PC-9 (cell line): ENCODE measurements at regions not wholly inside any gene's neighbourhood (a gene's known extent, or its start where the extent isn't known, plus 50 kb on each side); places are given as distances from the start of the nearest gene placed in this dataset.

Experiments used
- BruUV-seq: library from RNA; stranded (reverse); fragments of 400-500 nt; replicated peaks from 2 replicates; lab custom pipeline; 2021; lab: Mats Ljungman, UMichigan
- CTCF ChIA-PET: fragments of 300-600 bp; sonication (Branson Sonifier 250); formaldehyde crosslinking; loops from one replicate; lab custom pipeline; 2022; ENCODE audit warnings: antibody characterized with exemption; lab: Charles Lee
- POLR2A ChIA-PET: fragments of 300-600 bp; sonication (Branson Sonifier 250); formaldehyde crosslinking; loops from one replicate; lab custom pipeline; 2022; ENCODE audit warnings: antibody characterized with exemption; ENCODE audit not compliant: unreplicated experiment; lab: Charles Lee
- DNase-seq, 2 experiments: peaks; one replicate each; pipeline versions ENCODE4 v3.0.0 to v3.0.0-alpha.2; 2015 to 2022; ENCODE audit warnings: mixed read lengths in 1 of 2
- H2AFZ ChIP-seq: fragments of 200-600 bp; sonication (generic); 2 replicates; pipeline ENCODE4 v1.8.1; 2017; ENCODE audit warnings: antibody characterized with exemption
- H3F3A ChIP-seq: fragments of 200-600 bp; sonication (generic); 2 replicates; pipeline ENCODE4 v1.8.1; 2017; ENCODE audit warnings: antibody characterized with exemption, mild to moderate bottlenecking, low read depth; ENCODE audit not compliant: insufficient read depth
- H3K27ac ChIP-seq: fragments of 200-600 bp; sonication (generic); 2 replicates; pipeline ENCODE4 v1.6.1; 2016; ENCODE audit warnings: mixed run types
- H3K27me3 ChIP-seq: fragments of 200-600 bp; sonication (generic); 2 replicates; pipeline ENCODE4 v1.6.1; 2016; ENCODE audit warnings: low read depth, mixed run types; ENCODE audit not compliant: insufficient read depth
- H3K36me3 ChIP-seq: fragments of 200-600 bp; sonication (generic); 2 replicates; pipeline ENCODE4 v1.6.1; 2016; ENCODE audit warnings: low read depth, mixed run types
- H3K4me1 ChIP-seq: fragments of 200-600 bp; sonication (generic); replicated peaks from 2 replicates; pipeline ENCODE4 v1.6.1; 2016; ENCODE audit warnings: mixed run types; ENCODE audit not compliant: insufficient read depth
- H3K4me2 ChIP-seq: fragments of 200-600 bp; sonication (generic); 2 replicates; pipeline ENCODE4 v1.6.1; 2017; ENCODE audit warnings: mixed run types
- H3K4me3 ChIP-seq: fragments of 200-600 bp; sonication (generic); 2 replicates; pipeline ENCODE4 v1.6.1; 2016; ENCODE audit warnings: mixed run types
- H3K79me2 ChIP-seq: fragments of 200-600 bp; sonication (generic); 2 replicates; pipeline ENCODE4 v1.6.1; 2017; ENCODE audit warnings: low read depth, mixed run types
- H3K9me2 ChIP-seq: fragments of 200-600 bp; sonication (generic); 2 replicates; pipeline ENCODE4 v1.8.1; 2017; ENCODE audit warnings: mild to moderate bottlenecking; ENCODE audit not compliant: insufficient read depth
- H3K9me3 ChIP-seq: fragments of 200-600 bp; sonication (generic); 2 replicates; pipeline ENCODE4 v1.8.1; 2016; ENCODE audit warnings: low read depth; ENCODE audit not compliant: insufficient read depth
- H4K20me1 ChIP-seq: fragments of 200-600 bp; sonication (generic); 2 replicates; pipeline ENCODE4 v1.8.1; 2017; ENCODE audit not compliant: insufficient read depth
- EZH2 ChIP-seq: fragments of 200-600 bp; sonication (generic); IDR thresholded peaks from 2 replicates; pipeline ENCODE4 v1.8.0; 2017; ENCODE audit warnings: antibody characterized with exemption, low read depth
- intact Hi-C: fragments of 100-400 bp; cut with micrococcal nuclease; formaldehyde crosslinking; loops from one replicate; pipeline ENCODE4 v1.10.0; 2022; ENCODE audit not compliant: unreplicated experiment
- TF ChIP-seq, protein P1 (sequence below): fragments of 200-600 bp; sonication (generic); conservative IDR thresholded peaks from 2 replicates; pipeline ENCODE4 v1.6.1; 2017; ENCODE audit warnings: mixed run types, antibody characterized with exemption, mild to moderate bottlenecking, moderate library complexity

- intact Hi-C loops, result no loop called here
- Histone ChIP-seq H3K4me3 (no peak overlapping the region), H3K27me3 (peaks cover 45% of the 10 kb centered on the region), H3K9me3 (no peaks in the 10 kb centered on the region), H3F3A (no peaks in the 10 kb centered on the region), H3K9me2 (no peaks in the 10 kb centered on the region), H4K20me1 (no peaks in the 10 kb centered on the region), H3K4me2 (no peak overlapping the region), H3K79me2 (no peaks in the 10 kb centered on the region), H3K27ac (no peak overlapping the region), H3K4me1 (no peaks in the 10 kb centered on the region), H2AFZ (no peak overlapping the region), H3K36me3 (no peaks in the 10 kb centered on the region)
- POLR2A ChIA-PET, result no interaction called here
- no peak for DNase-seq
- CTCF ChIA-PET, result no interaction called here
- BruUV-seq, result no TSS peak
- TF ChIP-seq, protein P1, sequence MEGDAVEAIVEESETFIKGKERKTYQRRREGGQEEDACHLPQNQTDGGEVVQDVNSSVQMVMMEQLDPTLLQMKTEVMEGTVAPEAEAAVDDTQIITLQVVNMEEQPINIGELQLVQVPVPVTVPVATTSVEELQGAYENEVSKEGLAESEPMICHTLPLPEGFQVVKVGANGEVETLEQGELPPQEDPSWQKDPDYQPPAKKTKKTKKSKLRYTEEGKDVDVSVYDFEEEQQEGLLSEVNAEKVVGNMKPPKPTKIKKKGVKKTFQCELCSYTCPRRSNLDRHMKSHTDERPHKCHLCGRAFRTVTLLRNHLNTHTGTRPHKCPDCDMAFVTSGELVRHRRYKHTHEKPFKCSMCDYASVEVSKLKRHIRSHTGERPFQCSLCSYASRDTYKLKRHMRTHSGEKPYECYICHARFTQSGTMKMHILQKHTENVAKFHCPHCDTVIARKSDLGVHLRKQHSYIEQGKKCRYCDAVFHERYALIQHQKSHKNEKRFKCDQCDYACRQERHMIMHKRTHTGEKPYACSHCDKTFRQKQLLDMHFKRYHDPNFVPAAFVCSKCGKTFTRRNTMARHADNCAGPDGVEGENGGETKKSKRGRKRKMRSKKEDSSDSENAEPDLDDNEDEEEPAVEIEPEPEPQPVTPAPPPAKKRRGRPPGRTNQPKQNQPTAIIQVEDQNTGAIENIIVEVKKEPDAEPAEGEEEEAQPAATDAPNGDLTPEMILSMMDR, result no peak
- no peak for TF ChIP-seq EZH2
Measured at GRCh38 chr5:8538821-8539220, 669.9 kb downstream of the MTRR start.

DNA sequence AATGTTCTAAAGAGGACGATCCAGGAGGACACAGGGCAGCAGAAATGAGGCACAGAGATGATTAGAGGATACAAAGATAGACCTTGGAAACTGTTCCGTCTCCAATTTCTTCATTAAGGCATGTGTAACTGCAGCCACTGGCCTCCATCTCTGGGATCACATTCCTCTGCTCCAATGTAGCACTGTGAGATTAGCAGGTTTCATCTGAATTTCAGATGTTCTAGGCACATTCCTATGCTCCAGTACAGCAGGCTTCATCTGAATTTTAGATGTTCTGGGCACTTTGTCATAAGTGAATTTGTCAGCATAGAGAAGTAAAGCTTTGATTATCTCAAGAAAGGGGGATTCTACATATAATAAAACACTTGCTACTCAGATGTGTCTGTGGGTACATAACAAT, 671.4 kb downstream of the MTRR start:
- H3K79me2 ChIP-seq, result no peaks in the 10 kb centered on the region
- intact Hi-C loops, result no loop called here
- H3K4me3 ChIP-seq, result no peak overlapping the region
- TF ChIP-seq, protein P1, result no peak
- TF ChIP-seq EZH2, result no peak
- H3K4me2 ChIP-seq, result no peak overlapping the region
- no peak overlapping the region for H3K27ac ChIP-seq
- DNase-seq, result no peak
- H3K4me1 ChIP-seq, result no peaks in the 10 kb centered on the region
- H4K20me1 ChIP-seq, result no peaks in the 10 kb centered on the region
- H2AFZ ChIP-seq, result no peak overlapping the region
- no TSS peak for BruUV-seq
- ChIA-PET CTCF (no interaction called here), POLR2A (no interaction called here)
- H3F3A ChIP-seq, result no peaks in the 10 kb centered on the region
- peaks cover 44% of the 10 kb centered on the region for H3K27me3 ChIP-seq
- H3K36me3 ChIP-seq, result no peaks in the 10 kb centered on the region
- no peaks in the 10 kb centered on the region for H3K9me2 ChIP-seq
- H3K9me3 ChIP-seq, result no peaks in the 10 kb centered on the region

GRCh38 chr5:8550921-8551320, 682.0 kb downstream of the MTRR start:
- BruUV-seq, result no TSS peak
- intact Hi-C loops, result no loop called here

More at GRCh38 chr5:8550921-8551320, 682.0 kb downstream of the MTRR start:
- no peak overlapping the region for H3K4me2 ChIP-seq
- CTCF ChIA-PET, result no interaction called here
- no peaks in the 10 kb centered on the region for H3K4me1 ChIP-seq
- H3K4me3 ChIP-seq, result no peak overlapping the region
- no peak for TF ChIP-seq EZH2
- TF ChIP-seq, protein P1, result no peak
- no peak overlapping the region for H2AFZ ChIP-seq
- POLR2A ChIA-PET, result no interaction called here
- peaks cover 21% of the 10 kb centered on the region for H3K27me3 ChIP-seq
- DNase-seq, result no peak
- no peaks in the 10 kb centered on the region for H3K79me2 ChIP-seq
- 0 out of 2 replicates have a peak, but pooled peaks cover 5% of the 10 kb centered on the region for H3K9me3 ChIP-seq
- no peaks in the 10 kb centered on the region for H3K36me3 ChIP-seq
- no peaks in the 10 kb centered on the region for H3F3A ChIP-seq
- no peak overlapping the region for H3K27ac ChIP-seq
- H3K9me2 ChIP-seq, result no peaks in the 10 kb centered on the region
- H4K20me1 ChIP-seq, result no peaks in the 10 kb centered on the region
